ENCODE measurements at regions not wholly inside any gene's neighbourhood (a gene's known extent, or its start where the extent isn't known, plus 50 kb on each side); places are given as distances from the start of the nearest gene placed in this dataset.

DNA sequence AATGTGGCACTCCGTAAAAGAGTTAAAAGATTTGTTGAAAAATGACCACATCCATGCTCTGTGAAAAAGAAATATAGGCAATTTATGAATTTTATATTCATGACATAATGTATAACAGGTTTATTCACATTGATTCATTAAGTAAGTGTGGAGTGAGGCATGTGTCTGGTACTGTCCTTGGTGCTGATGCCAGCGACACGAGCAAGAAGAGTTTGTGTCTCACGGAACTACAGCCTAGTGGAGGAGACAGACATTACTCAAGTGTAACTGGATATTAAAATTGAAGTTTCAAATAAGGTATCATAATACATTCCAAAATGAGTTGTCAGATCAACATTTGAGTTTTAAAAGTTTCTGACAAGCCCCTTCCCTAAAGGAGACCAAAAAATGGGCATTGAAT lies 122.7 kb upstream of the PRNP start:
- TF ChIP-seq, protein P1, sequence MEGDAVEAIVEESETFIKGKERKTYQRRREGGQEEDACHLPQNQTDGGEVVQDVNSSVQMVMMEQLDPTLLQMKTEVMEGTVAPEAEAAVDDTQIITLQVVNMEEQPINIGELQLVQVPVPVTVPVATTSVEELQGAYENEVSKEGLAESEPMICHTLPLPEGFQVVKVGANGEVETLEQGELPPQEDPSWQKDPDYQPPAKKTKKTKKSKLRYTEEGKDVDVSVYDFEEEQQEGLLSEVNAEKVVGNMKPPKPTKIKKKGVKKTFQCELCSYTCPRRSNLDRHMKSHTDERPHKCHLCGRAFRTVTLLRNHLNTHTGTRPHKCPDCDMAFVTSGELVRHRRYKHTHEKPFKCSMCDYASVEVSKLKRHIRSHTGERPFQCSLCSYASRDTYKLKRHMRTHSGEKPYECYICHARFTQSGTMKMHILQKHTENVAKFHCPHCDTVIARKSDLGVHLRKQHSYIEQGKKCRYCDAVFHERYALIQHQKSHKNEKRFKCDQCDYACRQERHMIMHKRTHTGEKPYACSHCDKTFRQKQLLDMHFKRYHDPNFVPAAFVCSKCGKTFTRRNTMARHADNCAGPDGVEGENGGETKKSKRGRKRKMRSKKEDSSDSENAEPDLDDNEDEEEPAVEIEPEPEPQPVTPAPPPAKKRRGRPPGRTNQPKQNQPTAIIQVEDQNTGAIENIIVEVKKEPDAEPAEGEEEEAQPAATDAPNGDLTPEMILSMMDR (IDR thresholded peaks at IDR 0.05): no peak
- TF ChIP-seq POLR2A (IDR thresholded peaks at IDR 0.05): no peak

All from uterus (tissue), 2 donors.